Esophagus (tissue), 2 donors: ENCODE measurements at regions not wholly inside any gene's neighbourhood (a gene's known extent, or its start where the extent isn't known, plus 50 kb on each side); places are given as distances from the start of the nearest gene placed in this dataset.

Experiments used
- H3K27ac ChIP-seq, 2 donors: one replicate each; pipeline ENCODE4 v1.5.1; 2013; ENCODE audit warnings: low read depth in 2 of 2, mild to moderate bottlenecking in 2 of 2, inconsistent platforms in 1 of 2, low read length in 1 of 2, moderate library complexity in 1 of 2
- H3K27me3 ChIP-seq, 2 donors: one replicate each; pipeline ENCODE4 v1.6.1; 2013; ENCODE audit warnings: low read length in 2 of 2, control low read depth in 1 of 2, mild to moderate bottlenecking in 1 of 2; ENCODE audit not compliant: insufficient read depth in 2 of 2, control insufficient read depth in 1 of 2
- H3K36me3 ChIP-seq, 2 donors: one replicate each; pipeline ENCODE4 v1.6.1; 2013; ENCODE audit warnings: low read length in 1 of 2; ENCODE audit not compliant: control insufficient read depth in 2 of 2, insufficient read depth in 2 of 2
- H3K4me1 ChIP-seq, 2 donors: one replicate each; pipeline ENCODE4 v1.6.1; 2013; ENCODE audit warnings: low read length in 1 of 2; ENCODE audit not compliant: control insufficient read depth in 2 of 2, insufficient read depth in 2 of 2
- H3K4me3 ChIP-seq, 2 donors: one replicate each; pipeline ENCODE4 v1.5.1; 2013; ENCODE audit warnings: low read length in 2 of 2, mild to moderate bottlenecking in 2 of 2, low read depth in 1 of 2, moderate library complexity in 1 of 2
- H3K9me3 ChIP-seq, 2 donors: one replicate each; pipeline ENCODE4 v1.6.1; 2013; ENCODE audit warnings: mild to moderate bottlenecking in 2 of 2, low read depth in 1 of 2, low read length in 1 of 2, moderate library complexity in 1 of 2; ENCODE audit not compliant: control insufficient read depth in 2 of 2, insufficient read depth in 1 of 2
- WGBS, 2 donors: extraction: QIAGEN DNeasy Blood & Tissue Kit; methylation state at CpG; one replicate each; pipeline ENCODE4 v1.1.7; 2013; 5-methylcytosine and 5-hydroxymethylcytosine counted together
- donor health status: healthy with polysubstance abuse.
- donor health status: Bipolar disorder and iron deficiency.

GRCh38 chr7:68313806-68314205 lies 1284.5 kb upstream of the AUTS2 start:
- WGBS, 2 donors, result 49 to 57% methylated on average over 3 to 4 of the region's 4 CpGs
- no peak overlapping the region for H3K27ac ChIP-seq
- H3K9me3 ChIP-seq, result no peaks in the 10 kb centered on the region
- H3K27me3 ChIP-seq, result peaks cover 0 to 7% of the 10 kb centered on the region in 2 donors
- no peaks in the 10 kb centered on the region for H3K4me1 ChIP-seq
- no peak overlapping the region for H3K4me3 ChIP-seq
- no peaks in the 10 kb centered on the region for H3K36me3 ChIP-seq

- 60 to 65% methylated on average over 8 of the region's 8 CpGs for WGBS, 2 donors
- H3K4me3 ChIP-seq, result no peak overlapping the region
- no peaks in the 10 kb centered on the region for H3K9me3 ChIP-seq
- H3K27ac ChIP-seq, result no peak overlapping the region
- H3K36me3 ChIP-seq, result no peaks in the 10 kb centered on the region
- H3K27me3 ChIP-seq, result peaks cover 0 to 6% of the 10 kb centered on the region in 2 donors
- H3K4me1 ChIP-seq, result no peaks in the 10 kb centered on the region
Observed at GRCh38 chr7:68314208-68314607, 1284.1 kb upstream of the AUTS2 start.

GRCh38 chr7:68317476-68317875 lies 1280.8 kb upstream of the AUTS2 start:
- H3K9me3 ChIP-seq, result no peaks in the 10 kb centered on the region
- no peak overlapping the region for H3K27ac ChIP-seq
- H3K36me3 ChIP-seq, result no peaks in the 10 kb centered on the region
- 60 to 70% methylated on average over 3 of the region's 3 CpGs for WGBS, 2 donors
- peaks cover 0 to 3% of the 10 kb centered on the region in 2 donors for H3K27me3 ChIP-seq
- peaks cover 0 to 5% of the 10 kb centered on the region in 2 donors for H3K4me1 ChIP-seq
- H3K4me3 ChIP-seq, result no peak overlapping the region

GRCh38 chr7:68319061-68319460 lies 1279.2 kb upstream of the AUTS2 start:
- peaks cover 0 to 5% of the 10 kb centered on the region in 2 donors for H3K4me1 ChIP-seq
- no peaks in the 10 kb centered on the region for H3K36me3 ChIP-seq
- no peak overlapping the region for H3K4me3 ChIP-seq
- H3K27me3 ChIP-seq, result peaks cover 0 to 4% of the 10 kb centered on the region in 2 donors
- H3K27ac ChIP-seq, result no peak overlapping the region
- no peaks in the 10 kb centered on the region for H3K9me3 ChIP-seq

- no peaks in the 10 kb centered on the region for H3K36me3 ChIP-seq
- H3K4me1 ChIP-seq, result peaks cover 0 to 5% of the 10 kb centered on the region in 2 donors
- no peaks in the 10 kb centered on the region for H3K9me3 ChIP-seq
- H3K27ac ChIP-seq, result no peak overlapping the region
- WGBS, 2 donors, result 13 to 16% methylated on average over 4 of the region's 4 CpGs
- no peak overlapping the region for H3K4me3 ChIP-seq
- H3K27me3 ChIP-seq, result peaks cover 0 to 4% of the 10 kb centered on the region in 2 donors
Observed at GRCh38 chr7:68321076-68321639, 1277.1 kb upstream of the AUTS2 start.

- WGBS, 2 donors, result 32 to 45% methylated on average over 5 of the region's 5 CpGs
- Histone ChIP-seq H3K27ac (no peak overlapping the region), H3K36me3 (no peaks in the 10 kb centered on the region), H3K27me3 (peaks cover 0 to 4% of the 10 kb centered on the region in 2 donors), H3K4me1 (peaks cover 0 to 5% of the 10 kb centered on the region in 2 donors), H3K4me3 (no peak overlapping the region), H3K9me3 (no peaks in the 10 kb centered on the region)
Observed at GRCh38 chr7:68321776-68322496, 1276.3 kb upstream of the AUTS2 start.

- peaks cover 0 to 5% of the 10 kb centered on the region in 2 donors for H3K4me1 ChIP-seq
- no peak overlapping the region for H3K4me3 ChIP-seq
- H3K9me3 ChIP-seq, result no peaks in the 10 kb centered on the region
- H3K36me3 ChIP-seq, result no peaks in the 10 kb centered on the region
- no peak overlapping the region for H3K27ac ChIP-seq
- peaks cover 0 to 4% of the 10 kb centered on the region in 2 donors for H3K27me3 ChIP-seq
- 93% methylated on average over 6 of the region's 6 CpGs for WGBS, 2 donors
Observed at GRCh38 chr7:68324621-68325020, 1273.7 kb upstream of the AUTS2 start.

GRCh38 chr7:68334216-68334615 lies 1264.1 kb upstream of the AUTS2 start:
- no peak overlapping the region for H3K27ac ChIP-seq
- WGBS, 2 donors, result 89 to 91% methylated on average over 3 of the region's 3 CpGs
- no peaks in the 10 kb centered on the region for H3K4me1 ChIP-seq
- H3K27me3 ChIP-seq, result peaks cover 0 to 2% of the 10 kb centered on the region in 2 donors
- no peak overlapping the region for H3K4me3 ChIP-seq
- H3K36me3 ChIP-seq, result no peaks in the 10 kb centered on the region
- peaks cover 0 to 4% of the 10 kb centered on the region in 2 donors for H3K9me3 ChIP-seq

- H3K36me3 ChIP-seq, result no peaks in the 10 kb centered on the region
- H3K9me3 ChIP-seq, result peaks cover 0 to 4% of the 10 kb centered on the region in 2 donors
- H3K27ac ChIP-seq, result no peak overlapping the region
- no peaks in the 10 kb centered on the region for H3K4me1 ChIP-seq
- 79 to 81% methylated on average over 9 of the region's 9 CpGs for WGBS, 2 donors
- no peak overlapping the region for H3K4me3 ChIP-seq
- H3K27me3 ChIP-seq, result peaks cover 0 to 2% of the 10 kb centered on the region in 2 donors
Observed at GRCh38 chr7:68334636-68335272, 1263.5 kb upstream of the AUTS2 start.
